ENCODE measurements at regions not wholly inside any gene's neighbourhood (a gene's known extent, or its start where the extent isn't known, plus 50 kb on each side); places are given as distances from the start of the nearest gene placed in this dataset.
A peak's percentile ranks its signal among the peaks of the same experiment; 100 is the strongest.
"Not testable (repeated sequence)": the region's sequence is repeated elsewhere in the genome, so short reads cannot be mapped to it uniquely, and the experiment has no call there.

DNA sequence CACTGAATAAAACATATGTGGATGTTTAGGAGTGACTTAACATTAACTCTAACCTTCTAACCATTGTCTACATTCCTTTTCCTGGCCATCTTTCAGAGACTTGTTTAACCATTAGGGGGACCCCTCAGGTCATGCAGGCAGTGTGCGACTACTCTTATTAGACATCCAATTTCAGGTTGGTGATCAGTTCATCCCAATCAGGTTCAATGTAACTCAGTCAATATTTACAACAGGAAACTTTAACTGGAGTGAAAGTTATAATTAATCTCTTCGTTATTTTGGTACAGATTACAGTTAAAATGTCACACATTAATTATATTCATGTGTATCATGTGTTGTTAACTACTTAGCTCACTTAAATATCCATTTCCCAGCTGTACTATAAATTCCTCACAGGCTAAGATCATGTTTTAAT is 68.8 kb upstream of the RGS1 start:
- intact Hi-C loops (cut with DNase I), result no loop called here
- no peak for TF ChIP-seq POLR2A (IDR thresholded peaks at IDR 0.05)
- no peak for TF ChIP-seq CTCF (IDR thresholded peaks at IDR 0.05)
- no peak for TF ChIP-seq POLR2AphosphoS5 (IDR thresholded peaks at IDR 0.05)
- 54% methylated on average over 2 of the region's 2 CpGs for WGBS

GRCh38 chr1:192512426-192513162 is 63.0 kb upstream of the RGS1 start:
- no peak for DNase-seq (ENCODE audit: low spot score)
- intact Hi-C loops (cut with DNase I), result no loop called here
- H3K27ac ChIP-seq, result no peak overlapping the region

More for the DNA sequence above, 68.8 kb upstream of the RGS1 start:
- H3K27me3 ChIP-seq (replicated peaks; ENCODE audit: insufficient read depth), result no peaks in the 10 kb centered on the region
- H3K27ac ChIP-seq, result no peak overlapping the region
- H3K4me1 ChIP-seq (replicated peaks), result no peaks in the 10 kb centered on the region
- DNase-seq (ENCODE audit: low spot score), result no peak
- no peak overlapping the region for H3K4me3 ChIP-seq
- H3K36me3 ChIP-seq, result no peaks in the 10 kb centered on the region
- no peaks in the 10 kb centered on the region for H3K9me3 ChIP-seq

DNA sequence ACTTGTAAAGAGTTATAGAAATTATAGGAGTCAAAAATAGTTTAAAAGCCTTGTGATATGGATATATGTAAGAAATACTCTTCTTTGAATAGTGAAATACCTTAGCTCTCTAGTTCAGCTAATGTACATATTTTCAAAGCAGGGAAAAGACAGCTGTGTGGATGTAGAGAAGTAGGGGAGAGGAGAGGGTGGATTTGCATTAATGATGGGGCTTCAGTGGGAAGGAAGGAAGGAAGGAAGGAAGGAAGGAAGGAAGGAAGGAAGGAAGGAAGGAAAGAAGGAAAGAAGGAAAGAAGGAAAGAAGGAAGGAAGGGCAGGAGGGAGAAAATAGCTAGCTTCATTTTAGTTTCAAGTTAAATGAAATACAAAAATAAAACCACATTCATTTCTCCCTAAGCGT is 62.4 kb upstream of the RGS1 start:
- H3K4me1 ChIP-seq (replicated peaks), result no peaks in the 10 kb centered on the region
- TF ChIP-seq POLR2A (IDR thresholded peaks at IDR 0.05), result no peak
- TF ChIP-seq CTCF (IDR thresholded peaks at IDR 0.05), result no peak
- TF ChIP-seq POLR2AphosphoS5 (IDR thresholded peaks at IDR 0.05), result no peak
- no peaks in the 10 kb centered on the region for H3K27me3 ChIP-seq (replicated peaks; ENCODE audit: insufficient read depth)
- DNase-seq (ENCODE audit: low spot score), result no peak
- H3K9me3 ChIP-seq, result no peaks in the 10 kb centered on the region
- no peak overlapping the region for H3K27ac ChIP-seq
- H3K4me3 ChIP-seq, result no peak overlapping the region
- H3K36me3 ChIP-seq, result no peaks in the 10 kb centered on the region
- WGBS, result 76% methylated on average over 1 of the region's 1 CpG
- intact Hi-C loops (cut with DNase I), result no loop called here

More at GRCh38 chr1:192512426-192513162, 63.0 kb upstream of the RGS1 start:
- Histone ChIP-seq H3K36me3 (no peaks in the 10 kb centered on the region), H3K4me1 (replicated peaks) (no peaks in the 10 kb centered on the region), H3K4me3 (no peak overlapping the region), H3K9me3 (no peaks in the 10 kb centered on the region), H3K27me3 (replicated peaks; ENCODE audit: insufficient read depth) (no peaks in the 10 kb centered on the region)
- 68% methylated on average over 2 of the region's 2 CpGs for WGBS
- TF ChIP-seq POLR2AphosphoS5 (IDR thresholded peaks at IDR 0.05), result no peak

- no peak overlapping the region for H3K27ac ChIP-seq
- H3K27me3 ChIP-seq (replicated peaks; ENCODE audit: insufficient read depth), result no peaks in the 10 kb centered on the region
- intact Hi-C loops (cut with DNase I), result no loop called here
- H3K4me1 ChIP-seq (replicated peaks), result no peaks in the 10 kb centered on the region
- H3K9me3 ChIP-seq, result no peaks in the 10 kb centered on the region
- 29% methylated on average over 1 of the region's 1 CpG for WGBS
- no peak for DNase-seq (ENCODE audit: low spot score)
- H3K4me3 ChIP-seq, result no peak overlapping the region
- H3K36me3 ChIP-seq, result no peaks in the 10 kb centered on the region
- TF ChIP-seq CTCF (IDR thresholded peaks at IDR 0.05), result no peak
- TF ChIP-seq POLR2AphosphoS5 (IDR thresholded peaks at IDR 0.05), result no peak
- TF ChIP-seq POLR2A (IDR thresholded peaks at IDR 0.05), result no peak
Measured at GRCh38 chr1:192513697-192514096, 61.9 kb upstream of the RGS1 start.

- H3K27me3 ChIP-seq (replicated peaks; ENCODE audit: insufficient read depth), result no peaks in the 10 kb centered on the region
- TF ChIP-seq POLR2A (IDR thresholded peaks at IDR 0.05), result no peak
- TF ChIP-seq POLR2AphosphoS5 (IDR thresholded peaks at IDR 0.05), result peak; percentile 33
- no peaks in the 10 kb centered on the region for H3K36me3 ChIP-seq
- H3K27ac ChIP-seq, result no peak overlapping the region
- no peaks in the 10 kb centered on the region for H3K4me1 ChIP-seq (replicated peaks)
- DNase-seq (ENCODE audit: low spot score), result no peak
- no peak overlapping the region for H3K4me3 ChIP-seq
- intact Hi-C loops (cut with DNase I), result no loop called here
- WGBS, result 65% methylated on average over 11 of the region's 11 CpGs
- no peaks in the 10 kb centered on the region for H3K9me3 ChIP-seq
Measured at GRCh38 chr1:192516776-192517297, 58.7 kb upstream of the RGS1 start.

DNA sequence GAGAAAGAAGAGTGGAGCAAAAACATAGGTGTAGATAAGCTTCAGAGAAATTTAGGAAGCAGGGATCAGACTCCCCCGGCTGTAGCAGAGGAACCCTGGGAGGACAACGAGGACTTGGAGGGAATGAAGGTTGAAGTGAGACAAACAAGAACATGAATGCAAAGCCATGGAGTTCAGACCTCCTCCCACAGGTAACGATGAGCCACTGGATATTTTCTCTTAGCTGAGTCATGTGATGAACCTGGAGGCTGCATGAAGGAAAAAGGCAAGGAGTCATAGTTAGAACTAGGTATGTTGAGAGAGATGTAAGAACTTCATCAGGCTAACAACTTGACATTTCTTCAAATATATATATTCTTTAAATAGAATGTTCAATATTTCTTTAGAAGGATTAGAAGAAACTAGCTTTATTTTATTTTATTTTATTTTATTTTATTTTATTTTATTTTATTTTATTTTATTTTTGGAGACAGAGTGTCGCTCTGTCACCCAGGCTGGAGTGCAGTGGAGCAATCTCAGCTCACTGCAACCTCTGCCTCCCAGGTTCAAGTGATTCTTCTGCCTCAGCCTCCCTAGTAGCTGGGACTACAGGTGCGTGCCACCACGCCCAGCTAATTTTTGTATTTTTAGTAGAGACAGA is 57.7 kb upstream of the RGS1 start:
- WGBS, result 92% methylated on average over 6 of the region's 6 CpGs

More for the DNA sequence above, 57.7 kb upstream of the RGS1 start:
- DNase-seq (ENCODE audit: low spot score); H3K27ac ChIP-seq; intact Hi-C loops (cut with DNase I); H3K36me3 ChIP-seq; H3K9me3 ChIP-seq; H3K4me1 ChIP-seq (replicated peaks); H3K27me3 ChIP-seq (replicated peaks; ENCODE audit: insufficient read depth); H3K4me3 ChIP-seq: not testable (repeated sequence)

Data from prostate gland (tissue), 2 donors.